Psoas muscle (tissue), 7 donors: ENCODE measurements at regions not wholly inside any gene's neighbourhood (a gene's known extent, or its start where the extent isn't known, plus 50 kb on each side); places are given as distances from the start of the nearest gene placed in this dataset.

ENCODE experiments used
- ATAC-seq, 4 donors: fragments of 200-7000 bp; cut with Tn5 transposase; one replicate each; pipeline ENCODE4 v1.9.1; 2020; ENCODE audit warnings: moderate library complexity in 3 of 4, mild to moderate bottlenecking in 2 of 4
- DNase-seq, 2 donors: peaks; one replicate each; pipeline ENCODE4 v3.0.0-alpha.2; 2020
- H3K27ac ChIP-seq: fragments of 200-600 bp; one replicate; pipeline ENCODE4 v1.8.0; 2022
- H3K27me3 ChIP-seq, 3 donors: fragments of 200-600 bp in 1 of 3; one replicate each; pipeline versions ENCODE4 v1.6.1 to v1.8.0; 2013 to 2022; ENCODE audit warnings: low read length in 2 of 3, mild to moderate bottlenecking in 2 of 3, moderate library complexity in 1 of 3; ENCODE audit not compliant: insufficient read depth in 3 of 3
- H3K36me3 ChIP-seq, 2 donors: fragments of 200-600 bp in 1 of 2; one replicate each; pipeline versions ENCODE4 v1.6.1 to v1.8.0; 2013 to 2022; ENCODE audit warnings: low read depth in 1 of 2, mild to moderate bottlenecking in 1 of 2, moderate library complexity in 1 of 2; ENCODE audit not compliant: insufficient read depth in 1 of 2
- H3K4me1 ChIP-seq: fragments of 200-600 bp; one replicate; pipeline ENCODE4 v1.8.0; 2022
- H3K4me3 ChIP-seq: fragments of 200-600 bp; one replicate; pipeline ENCODE4 v1.8.0; 2022; ENCODE audit warnings: mild to moderate bottlenecking
- H3K9me3 ChIP-seq: fragments of 200-600 bp; one replicate; pipeline ENCODE4 v1.8.0; 2022
- CTCF ChIP-seq: fragments of 200-600 bp; IDR thresholded peaks from one replicate; pipeline ENCODE4 v1.8.0; 2022; ENCODE audit warnings: antibody characterized with exemption
- WGBS, 3 donors: extraction: QIAGEN DNeasy Blood & Tissue Kit; methylation state at CpG; one replicate each; pipeline versions ENCODE4 v1.1.6 to v1.1.7; 2013; 5-methylcytosine and 5-hydroxymethylcytosine counted together
- intact Hi-C, 2 donors: fragments of 100-400 bp; cut with DNase I; formaldehyde crosslinking; loops; one replicate each; pipeline versions ENCODE4 v1.11.0 to v1.14.2; 2022
- donor health status: healthy with polysubstance abuse.
- donor health status: DM: no; HTN: no; CAD: no; lungs with moderate emphysema.
- donor health status: Bipolar disorder and iron deficiency.
- donor health status: healthy.
- donor health status: DM: yes; HTN: yes; CAD: no.
- donor health status: DM: no; HTN: no; CAD: no.
- donor health status: DM: yes; HTN: yes; CAD: no.

- no peaks in the 10 kb centered on the region for H3K27me3 ChIP-seq
- H3K36me3 ChIP-seq, result no peaks in the 10 kb centered on the region
- H3K4me1 ChIP-seq, result no peaks in the 10 kb centered on the region
- H3K9me3 ChIP-seq, result no peaks in the 10 kb centered on the region
- WGBS, 3 donors, result 65 to 74% (median 68%) methylated on average over 1 of the region's 1 CpG
- H3K4me3 ChIP-seq, result no peak overlapping the region
- ATAC-seq (no peak), DNase-seq (no peak)
- intact Hi-C loops, result no loop called here
- no peak overlapping the region for H3K27ac ChIP-seq
- TF ChIP-seq CTCF, result no peak
These were observed 665.5 kb upstream of the CNTNAP5 start for GRCh38 chr2:123359636-123360035.

- ATAC-seq, result no peak
- Histone ChIP-seq H3K27me3 (no peaks in the 10 kb centered on the region), H3K4me3 (no peak overlapping the region), H3K4me1 (no peaks in the 10 kb centered on the region), H3K27ac (no peak overlapping the region), H3K36me3 (no peaks in the 10 kb centered on the region), H3K9me3 (no peaks in the 10 kb centered on the region)
- WGBS, 3 donors, result 46 to 61% (median 46%) methylated on average over 8 of the region's 8 CpGs
- DNase-seq, result no peak
- no peak for TF ChIP-seq CTCF
- intact Hi-C loops, result no loop called here
These were observed 662.2 kb upstream of the CNTNAP5 start for GRCh38 chr2:123362671-123363440.

- Histone ChIP-seq H3K36me3 (no peaks in the 10 kb centered on the region), H3K4me1 (no peaks in the 10 kb centered on the region), H3K4me3 (no peak overlapping the region), H3K27ac (no peak overlapping the region), H3K27me3 (no peaks in the 10 kb centered on the region), H3K9me3 (no peaks in the 10 kb centered on the region)
- 49 to 71% (median 66%) methylated on average over 2 of the region's 2 CpGs for WGBS, 3 donors
- intact Hi-C loops, result no loop called here
- TF ChIP-seq CTCF, result no peak
- no peak for ATAC-seq
- no peak for DNase-seq
These were observed 661.3 kb upstream of the CNTNAP5 start for GRCh38 chr2:123363826-123364225.

- Histone ChIP-seq H3K4me3 (no peak overlapping the region), H3K27me3 (no peaks in the 10 kb centered on the region), H3K36me3 (no peaks in the 10 kb centered on the region), H3K27ac (no peak overlapping the region), H3K4me1 (no peaks in the 10 kb centered on the region), H3K9me3 (no peaks in the 10 kb centered on the region)
- intact Hi-C loops, result no loop called here
- DNase-seq, result no peak
- 52 to 61% (median 58%) methylated on average over 3 of the region's 3 CpGs for WGBS, 3 donors
- TF ChIP-seq CTCF, result no peak
- ATAC-seq, result no peak
These were observed 660.7 kb upstream of the CNTNAP5 start for GRCh38 chr2:123364243-123364896.
